PC-3 (cell line): ENCODE measurements at regions not wholly inside any gene's neighbourhood (a gene's known extent, or its start where the extent isn't known, plus 50 kb on each side); places are given as distances from the start of the nearest gene placed in this dataset.
A peak's percentile ranks its signal among the peaks of the same experiment; 100 is the strongest.

Source experiments
- ATAC-seq: fragments of 200-7000 bp; cut with Tn5 transposase; 2 replicates; pipeline ENCODE4 v1.9.1; 2020; ENCODE audit warnings: mild to moderate bottlenecking, moderate library complexity
- BruUV-seq: library from RNA; stranded (reverse); fragments of 400-500 nt; replicated peaks from 2 replicates; lab custom pipeline; 2021; lab: Mats Ljungman, UMichigan
- CTCF ChIA-PET: fragments of 300-600 bp; sonication (Branson Sonifier 250); formaldehyde crosslinking; loops from one replicate; lab custom pipeline; 2022; ENCODE audit warnings: antibody characterized with exemption; lab: Charles Lee
- POLR2A ChIA-PET: fragments of 300-600 bp; sonication (Branson Sonifier 250); formaldehyde crosslinking; loops from one replicate; lab custom pipeline; 2022; ENCODE audit warnings: antibody characterized with exemption; ENCODE audit not compliant: unreplicated experiment; lab: Charles Lee
- DNase-seq: peaks from one replicate; pipeline ENCODE4 v3.0.0-alpha.2; 2015
- H2AFZ ChIP-seq: fragments of 300-600 bp; sonication (generic); 2 replicates; pipeline ENCODE4 v1.6.0; 2016; ENCODE audit warnings: antibody characterized with exemption, low read length
- H3F3A ChIP-seq: fragments of 300-600 bp; sonication (generic); one replicate; pipeline ENCODE4 v1.6.0; 2017; ENCODE audit warnings: antibody characterized with exemption, low read length, control low read depth, mild to moderate bottlenecking; ENCODE audit not compliant: unreplicated experiment
- H3K27ac ChIP-seq: fragments of 300-600 bp; sonication (generic); 2 replicates; pipeline ENCODE4 v1.5.1; 2016; ENCODE audit warnings: mild to moderate bottlenecking, low read length
- H3K27me3 ChIP-seq: fragments of 300-600 bp; sonication (generic); 2 replicates; pipeline ENCODE4 v1.6.1; 2016; ENCODE audit warnings: low read length, mixed read lengths
- H3K36me3 ChIP-seq: fragments of 300-600 bp; sonication (generic); 2 replicates; pipeline ENCODE4 v1.6.1; 2016; ENCODE audit warnings: low read depth, mixed run types, low read length, mixed read lengths
- H3K4me1 ChIP-seq: fragments of 300-600 bp; sonication (generic); 2 replicates; pipeline ENCODE4 v1.5.1; 2016; ENCODE audit warnings: low read length; ENCODE audit not compliant: insufficient read depth
- H3K4me2 ChIP-seq: fragments of 300-600 bp; sonication (generic); 2 replicates; pipeline ENCODE4 v1.6.0; 2016; ENCODE audit warnings: low read length
- H3K4me3 ChIP-seq: fragments of 300-600 bp; sonication (generic); 2 replicates; pipeline ENCODE4 v1.5.1; 2016; ENCODE audit warnings: mild to moderate bottlenecking, low read length, mixed read lengths
- H3K79me2 ChIP-seq: fragments of 300-600 bp; sonication (generic); 2 replicates; pipeline ENCODE4 v1.6.1; 2017; ENCODE audit warnings: low read length, mixed read lengths
- H3K9ac ChIP-seq: fragments of 300-600 bp; sonication (generic); 2 replicates; pipeline ENCODE4 v1.6.0; 2016; ENCODE audit warnings: mild to moderate bottlenecking, low read length
- H3K9me2 ChIP-seq: fragments of 300-600 bp; sonication (generic); replicated peaks from 2 replicates; pipeline ENCODE4 v1.6.1; 2016; ENCODE audit warnings: mixed run types, low read length, mixed read lengths
- H3K9me3 ChIP-seq: fragments of 300-600 bp; sonication (generic); 2 replicates; pipeline ENCODE4 v1.6.1; 2016; ENCODE audit warnings: low read length, mixed read lengths
- H4K20me1 ChIP-seq: fragments of 300-600 bp; sonication (generic); 2 replicates; pipeline ENCODE4 v1.6.1; 2016; ENCODE audit warnings: low read length, mixed read lengths
- EZH2 ChIP-seq: fragments of 300-600 bp; sonication (generic); IDR thresholded peaks from one replicate; pipeline ENCODE4 v1.6.1; 2017; ENCODE audit warnings: antibody characterized with exemption, mild to moderate bottlenecking, low read length; ENCODE audit not compliant: unreplicated experiment
- EZH2phosphoT487 ChIP-seq: fragments of 300-600 bp; sonication (generic); IDR thresholded peaks from 2 replicates; pipeline ENCODE4 v1.6.1; 2018; ENCODE audit warnings: mild to moderate bottlenecking, antibody characterized with exemption, low read length, borderline replicate concordance
- intact Hi-C: fragments of 100-400 bp; cut with micrococcal nuclease; formaldehyde crosslinking; loops from 2 replicates; pipeline ENCODE4 v1.9.0; 2023
- TF ChIP-seq, protein P1 (sequence below): fragments of 300-600 bp; sonication (generic); conservative IDR thresholded peaks from 2 replicates; pipeline ENCODE4 v1.5.1; 2017; ENCODE audit warnings: antibody characterized with exemption, low read depth, mild to moderate bottlenecking, low read length

DNA sequence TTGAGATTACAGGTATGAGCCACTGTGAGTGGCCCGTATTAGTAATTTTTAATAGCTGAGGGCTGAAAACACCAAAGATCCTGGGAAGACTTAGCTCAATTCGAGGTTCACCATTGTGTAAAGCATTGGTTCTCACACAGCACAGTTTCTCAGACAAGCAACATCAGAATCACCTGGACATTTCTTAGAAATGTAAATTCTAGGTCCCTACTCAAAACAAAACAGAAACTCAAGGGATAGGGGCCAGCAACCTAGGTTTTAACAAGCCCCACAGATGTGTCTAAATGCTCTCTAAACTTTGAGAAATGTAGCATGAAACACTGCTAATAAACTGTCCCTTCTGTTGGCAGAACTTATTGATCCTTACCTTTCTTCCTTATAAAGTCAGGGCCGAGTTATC lies 681.2 kb downstream of the RNF144A start:
- Histone ChIP-seq H3F3A (no peaks in the 10 kb centered on the region), H3K4me3 (no peak overlapping the region), H3K27me3 (no peaks in the 10 kb centered on the region), H3K9ac (no peak overlapping the region), H3K36me3 (no peaks in the 10 kb centered on the region), H4K20me1 (no peaks in the 10 kb centered on the region), H3K27ac (no peak overlapping the region), H3K9me2 (no peaks in the 10 kb centered on the region), H2AFZ (no peak overlapping the region), H3K4me1 (peaks cover 7% of the 10 kb centered on the region; the same call in 1 of the 2 replicates), H3K9me3 (no peaks in the 10 kb centered on the region), H3K4me2 (no peak overlapping the region), H3K79me2 (no peaks in the 10 kb centered on the region)
- DNase-seq (no peak), ATAC-seq (no peak)
- ChIA-PET POLR2A (no interaction called here), CTCF (no interaction called here)
- intact Hi-C loops = no loop called here
- no TSS peak for BruUV-seq
- TF ChIP-seq EZH2phosphoT487 (no peak), EZH2 (no peak)
- TF ChIP-seq, protein P1, sequence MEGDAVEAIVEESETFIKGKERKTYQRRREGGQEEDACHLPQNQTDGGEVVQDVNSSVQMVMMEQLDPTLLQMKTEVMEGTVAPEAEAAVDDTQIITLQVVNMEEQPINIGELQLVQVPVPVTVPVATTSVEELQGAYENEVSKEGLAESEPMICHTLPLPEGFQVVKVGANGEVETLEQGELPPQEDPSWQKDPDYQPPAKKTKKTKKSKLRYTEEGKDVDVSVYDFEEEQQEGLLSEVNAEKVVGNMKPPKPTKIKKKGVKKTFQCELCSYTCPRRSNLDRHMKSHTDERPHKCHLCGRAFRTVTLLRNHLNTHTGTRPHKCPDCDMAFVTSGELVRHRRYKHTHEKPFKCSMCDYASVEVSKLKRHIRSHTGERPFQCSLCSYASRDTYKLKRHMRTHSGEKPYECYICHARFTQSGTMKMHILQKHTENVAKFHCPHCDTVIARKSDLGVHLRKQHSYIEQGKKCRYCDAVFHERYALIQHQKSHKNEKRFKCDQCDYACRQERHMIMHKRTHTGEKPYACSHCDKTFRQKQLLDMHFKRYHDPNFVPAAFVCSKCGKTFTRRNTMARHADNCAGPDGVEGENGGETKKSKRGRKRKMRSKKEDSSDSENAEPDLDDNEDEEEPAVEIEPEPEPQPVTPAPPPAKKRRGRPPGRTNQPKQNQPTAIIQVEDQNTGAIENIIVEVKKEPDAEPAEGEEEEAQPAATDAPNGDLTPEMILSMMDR = no peak

DNA sequence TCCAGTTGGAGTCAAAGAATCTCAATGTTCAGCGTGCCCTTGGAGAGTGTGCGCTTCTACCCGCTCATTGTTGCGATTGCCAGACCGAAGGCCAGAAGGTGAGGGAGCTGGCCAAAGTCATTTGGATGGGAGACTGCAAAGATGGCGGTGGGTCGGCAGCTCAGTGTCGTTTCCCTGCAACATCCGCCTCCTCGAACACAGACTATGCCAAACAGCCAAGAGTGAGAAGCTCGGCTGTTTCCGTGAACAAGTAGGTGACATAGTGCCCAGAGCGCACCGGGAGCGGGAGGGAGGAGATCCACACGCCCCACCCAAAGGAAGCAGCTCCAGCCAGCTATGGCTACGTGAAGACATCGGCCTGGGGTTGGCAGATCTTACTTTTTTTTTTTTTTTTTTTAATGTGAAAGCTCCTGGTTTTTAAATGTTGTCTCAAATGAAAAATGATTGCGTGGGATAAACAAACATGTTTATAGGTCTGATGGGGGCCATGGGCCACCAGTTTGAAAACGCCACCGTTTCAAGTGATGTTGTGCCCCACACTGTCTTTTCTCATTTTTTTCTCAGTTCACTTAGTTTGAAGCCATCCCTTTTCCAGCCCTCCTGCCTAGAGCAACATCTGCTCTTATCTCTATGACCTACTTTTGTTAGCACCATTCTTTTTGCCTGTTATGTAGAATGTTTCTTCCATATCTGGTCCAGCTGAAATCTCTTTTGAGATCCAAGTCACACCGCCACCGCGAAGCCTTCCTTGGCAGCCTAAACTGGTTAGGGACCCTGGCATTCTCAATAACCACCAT lies 682.4 kb downstream of the RNF144A start:
- no peaks in the 10 kb centered on the region for H3K36me3 ChIP-seq
- DNase-seq = no peak
- H3K4me2 ChIP-seq = no peak overlapping the region
- H4K20me1 ChIP-seq = no peaks in the 10 kb centered on the region
- no peaks in the 10 kb centered on the region for H3K79me2 ChIP-seq
- no peak overlapping the region for H3K4me3 ChIP-seq
- intact Hi-C loops = no loop called here
- no peaks in the 10 kb centered on the region for H3K27me3 ChIP-seq
- ChIA-PET POLR2A (no interaction called here), CTCF (no interaction called here)
- H3K4me1 ChIP-seq = peaks cover 7% of the 10 kb centered on the region; the same call in 1 of the 2 replicates
- H3K9me2 ChIP-seq = no peaks in the 10 kb centered on the region
- no peaks in the 10 kb centered on the region for H3K9me3 ChIP-seq
- H3K9ac ChIP-seq = no peak overlapping the region
- H3F3A ChIP-seq = no peaks in the 10 kb centered on the region
- no peak overlapping the region for H2AFZ ChIP-seq
- no peak for ATAC-seq
- TF ChIP-seq, protein P1 = no peak
- TF ChIP-seq EZH2phosphoT487 (no peak), EZH2 (no peak)
- no TSS peak for BruUV-seq
- no peak overlapping the region for H3K27ac ChIP-seq

DNA sequence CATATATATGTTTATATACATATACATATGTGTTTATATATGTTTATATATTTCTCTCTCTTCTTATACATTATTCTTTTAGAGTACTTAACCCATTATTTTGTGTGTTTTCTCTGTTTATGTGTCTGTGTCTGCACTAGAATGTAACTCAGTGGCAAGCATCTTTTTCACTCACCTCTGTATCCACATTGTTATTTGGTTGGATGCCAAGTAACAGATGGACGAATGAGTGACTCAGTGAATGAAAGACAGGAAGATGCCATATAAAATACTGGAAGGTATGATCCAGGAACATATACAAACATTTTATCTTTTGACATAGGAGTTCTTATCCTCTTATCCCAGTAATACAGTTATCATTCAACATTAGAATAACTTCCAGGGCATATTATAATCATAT lies 684.8 kb downstream of the RNF144A start:
- no peak overlapping the region for H3K4me3 ChIP-seq
- TF ChIP-seq, protein P1 = no peak
- TF ChIP-seq EZH2phosphoT487 = no peak
- TF ChIP-seq EZH2 = no peak
- BruUV-seq = no TSS peak
- no peak overlapping the region for H3K9ac ChIP-seq
- no peak overlapping the region for H3K4me2 ChIP-seq
- H3F3A ChIP-seq = no peaks in the 10 kb centered on the region
- H4K20me1 ChIP-seq = no peaks in the 10 kb centered on the region
- no peaks in the 10 kb centered on the region for H3K9me3 ChIP-seq
- peaks cover 7% of the 10 kb centered on the region; the same call in 1 of the 2 replicates for H3K4me1 ChIP-seq
- no peak overlapping the region for H3K27ac ChIP-seq
- no peaks in the 10 kb centered on the region for H3K27me3 ChIP-seq
- intact Hi-C loops = loop anchor here (2.0 kb wide), 1 partner anchor 85 kb away; no protein-coding TSS in a partner anchor
- ATAC-seq (no peak), DNase-seq (peak; percentile 51)
- H2AFZ ChIP-seq = no peak overlapping the region
- no peaks in the 10 kb centered on the region for H3K9me2 ChIP-seq
- no peaks in the 10 kb centered on the region for H3K79me2 ChIP-seq
- no peaks in the 10 kb centered on the region for H3K36me3 ChIP-seq
- ChIA-PET CTCF (no interaction called here), POLR2A (no interaction called here)
